ENCODE measurements at regions not wholly inside any gene's neighbourhood (a gene's known extent, or its start where the extent isn't known, plus 50 kb on each side); places are given as distances from the start of the nearest gene placed in this dataset.

- Histone ChIP-seq H3K4me3 (ENCODE audit: low read depth, low read length) (no peak overlapping the region), H3K9me3 (ENCODE audit: control insufficient read depth, insufficient read depth, low read depth, low read length) (no peaks in the 10 kb centered on the region), H3K4me1 (ENCODE audit: control insufficient read depth, insufficient read depth, low read length) (peaks cover 16% of the 10 kb centered on the region), H3K9ac (ENCODE audit: low read length) (no peak overlapping the region), H3K27ac (ENCODE audit: low read depth, low read length) (no peak overlapping the region), H3K27me3 (ENCODE audit: control insufficient read depth, insufficient read depth, low read length) (no peaks in the 10 kb centered on the region), H3K36me3 (ENCODE audit: control insufficient read depth, insufficient read depth, low read length) (no peaks in the 10 kb centered on the region)
Observed at GRCh38 chr2:5064687-5065086, 627.5 kb upstream of the SOX11 start.

- no peaks in the 10 kb centered on the region for H3K9me3 ChIP-seq (ENCODE audit: control insufficient read depth, insufficient read depth, low read depth, low read length)
- H3K27me3 ChIP-seq (ENCODE audit: control insufficient read depth, insufficient read depth, low read length), result no peaks in the 10 kb centered on the region
Observed at GRCh38 chr2:5067816-5068215, 624.4 kb upstream of the SOX11 start.

GRCh38 chr2:5070257-5070656, 621.9 kb upstream of the SOX11 start:
- Histone ChIP-seq H3K36me3 (ENCODE audit: control insufficient read depth, insufficient read depth, low read length) (no peaks in the 10 kb centered on the region), H3K4me1 (ENCODE audit: control insufficient read depth, insufficient read depth, low read length) (peaks cover 5% of the 10 kb centered on the region), H3K9ac (ENCODE audit: low read length) (no peak overlapping the region), H3K9me3 (ENCODE audit: control insufficient read depth, insufficient read depth, low read depth, low read length) (no peaks in the 10 kb centered on the region), H3K27ac (ENCODE audit: low read depth, low read length) (no peak overlapping the region), H3K27me3 (ENCODE audit: control insufficient read depth, insufficient read depth, low read length) (no peaks in the 10 kb centered on the region), H3K4me3 (ENCODE audit: low read depth, low read length) (no peak overlapping the region)

More at GRCh38 chr2:5067816-5068215, 624.4 kb upstream of the SOX11 start:
- H3K27ac ChIP-seq (ENCODE audit: low read depth, low read length), result no peak overlapping the region
- no peaks in the 10 kb centered on the region for H3K36me3 ChIP-seq (ENCODE audit: control insufficient read depth, insufficient read depth, low read length)
- H3K4me1 ChIP-seq (ENCODE audit: control insufficient read depth, insufficient read depth, low read length), result peaks cover 16% of the 10 kb centered on the region
- H3K9ac ChIP-seq (ENCODE audit: low read length), result no peak overlapping the region
- H3K4me3 ChIP-seq (ENCODE audit: low read depth, low read length), result no peak overlapping the region

- H3K27me3 ChIP-seq (ENCODE audit: control insufficient read depth, insufficient read depth, low read length), result no peaks in the 10 kb centered on the region
- no peaks in the 10 kb centered on the region for H3K9me3 ChIP-seq (ENCODE audit: control insufficient read depth, insufficient read depth, low read depth, low read length)
- no peak overlapping the region for H3K27ac ChIP-seq (ENCODE audit: low read depth, low read length)
- no peaks in the 10 kb centered on the region for H3K36me3 ChIP-seq (ENCODE audit: control insufficient read depth, insufficient read depth, low read length)
- H3K9ac ChIP-seq (ENCODE audit: low read length), result no peak overlapping the region
- no peak overlapping the region for H3K4me3 ChIP-seq (ENCODE audit: low read depth, low read length)
- peaks cover 10% of the 10 kb centered on the region for H3K4me1 ChIP-seq (ENCODE audit: control insufficient read depth, insufficient read depth, low read length)
Observed at GRCh38 chr2:5074733-5075132, 617.5 kb upstream of the SOX11 start.

- Histone ChIP-seq H3K9me3 (ENCODE audit: control insufficient read depth, insufficient read depth, low read depth, low read length) (no peaks in the 10 kb centered on the region), H3K27ac (ENCODE audit: low read depth, low read length) (no peak overlapping the region), H3K36me3 (ENCODE audit: control insufficient read depth, insufficient read depth, low read length) (no peaks in the 10 kb centered on the region)
Observed at GRCh38 chr2:5076599-5076998, 615.6 kb upstream of the SOX11 start.

GRCh38 chr2:5077479-5078089, 614.6 kb upstream of the SOX11 start:
- Histone ChIP-seq H3K36me3 (ENCODE audit: control insufficient read depth, insufficient read depth, low read length) (no peaks in the 10 kb centered on the region), H3K4me1 (ENCODE audit: control insufficient read depth, insufficient read depth, low read length) (peaks cover 10% of the 10 kb centered on the region), H3K4me3 (ENCODE audit: low read depth, low read length) (no peak overlapping the region), H3K27ac (ENCODE audit: low read depth, low read length) (no peak overlapping the region), H3K9ac (ENCODE audit: low read length) (no peak overlapping the region), H3K27me3 (ENCODE audit: control insufficient read depth, insufficient read depth, low read length) (no peaks in the 10 kb centered on the region), H3K9me3 (ENCODE audit: control insufficient read depth, insufficient read depth, low read depth, low read length) (no peaks in the 10 kb centered on the region)

More at GRCh38 chr2:5076599-5076998, 615.6 kb upstream of the SOX11 start:
- Histone ChIP-seq H3K9ac (ENCODE audit: low read length) (no peak overlapping the region), H3K4me1 (ENCODE audit: control insufficient read depth, insufficient read depth, low read length) (peaks cover 10% of the 10 kb centered on the region), H3K27me3 (ENCODE audit: control insufficient read depth, insufficient read depth, low read length) (no peaks in the 10 kb centered on the region), H3K4me3 (ENCODE audit: low read depth, low read length) (no peak overlapping the region)

- H3K4me1 ChIP-seq (ENCODE audit: control insufficient read depth, insufficient read depth, low read length), result no peaks in the 10 kb centered on the region
- H3K36me3 ChIP-seq (ENCODE audit: control insufficient read depth, insufficient read depth, low read length), result no peaks in the 10 kb centered on the region
- no peak overlapping the region for H3K4me3 ChIP-seq (ENCODE audit: low read depth, low read length)
- H3K27me3 ChIP-seq (ENCODE audit: control insufficient read depth, insufficient read depth, low read length), result no peaks in the 10 kb centered on the region
- no peaks in the 10 kb centered on the region for H3K9me3 ChIP-seq (ENCODE audit: control insufficient read depth, insufficient read depth, low read depth, low read length)
- no peak overlapping the region for H3K27ac ChIP-seq (ENCODE audit: low read depth, low read length)
- no peak overlapping the region for H3K9ac ChIP-seq (ENCODE audit: low read length)
Observed at GRCh38 chr2:5083402-5083801, 608.8 kb upstream of the SOX11 start.

- no peaks in the 10 kb centered on the region for H3K27me3 ChIP-seq (ENCODE audit: control insufficient read depth, insufficient read depth, low read length)
- no peaks in the 10 kb centered on the region for H3K4me1 ChIP-seq (ENCODE audit: control insufficient read depth, insufficient read depth, low read length)
- no peaks in the 10 kb centered on the region for H3K36me3 ChIP-seq (ENCODE audit: control insufficient read depth, insufficient read depth, low read length)
- no peak overlapping the region for H3K9ac ChIP-seq (ENCODE audit: low read length)
- H3K4me3 ChIP-seq (ENCODE audit: low read depth, low read length), result no peak overlapping the region
- H3K9me3 ChIP-seq (ENCODE audit: control insufficient read depth, insufficient read depth, low read depth, low read length), result no peaks in the 10 kb centered on the region
- no peak overlapping the region for H3K27ac ChIP-seq (ENCODE audit: low read depth, low read length)
Observed at GRCh38 chr2:5089409-5089808, 602.8 kb upstream of the SOX11 start.

GRCh38 chr2:5093056-5093455, 599.1 kb upstream of the SOX11 start:
- no peaks in the 10 kb centered on the region for H3K27me3 ChIP-seq (ENCODE audit: control insufficient read depth, insufficient read depth, low read length)
- no peak overlapping the region for H3K4me3 ChIP-seq (ENCODE audit: low read depth, low read length)
- H3K36me3 ChIP-seq (ENCODE audit: control insufficient read depth, insufficient read depth, low read length), result no peaks in the 10 kb centered on the region
- H3K4me1 ChIP-seq (ENCODE audit: control insufficient read depth, insufficient read depth, low read length), result no peaks in the 10 kb centered on the region
- H3K27ac ChIP-seq (ENCODE audit: low read depth, low read length), result no peak overlapping the region
- no peak overlapping the region for H3K9ac ChIP-seq (ENCODE audit: low read length)
- H3K9me3 ChIP-seq (ENCODE audit: control insufficient read depth, insufficient read depth, low read depth, low read length), result 0 out of 2 replicates have a peak, but pooled peaks cover 3% of the 10 kb centered on the region

GRCh38 chr2:5093518-5093917, 598.7 kb upstream of the SOX11 start:
- Histone ChIP-seq H3K9me3 (ENCODE audit: control insufficient read depth, insufficient read depth, low read depth, low read length) (0 out of 2 replicates have a peak, but pooled peaks cover 3% of the 10 kb centered on the region), H3K36me3 (ENCODE audit: control insufficient read depth, insufficient read depth, low read length) (no peaks in the 10 kb centered on the region), H3K9ac (ENCODE audit: low read length) (no peak overlapping the region), H3K27ac (ENCODE audit: low read depth, low read length) (no peak overlapping the region), H3K4me1 (ENCODE audit: control insufficient read depth, insufficient read depth, low read length) (no peaks in the 10 kb centered on the region), H3K4me3 (ENCODE audit: low read depth, low read length) (no peak overlapping the region), H3K27me3 (ENCODE audit: control insufficient read depth, insufficient read depth, low read length) (no peaks in the 10 kb centered on the region)

GRCh38 chr2:5094192-5094591, 598.0 kb upstream of the SOX11 start:
- no peak overlapping the region for H3K9ac ChIP-seq (ENCODE audit: low read length)
- H3K9me3 ChIP-seq (ENCODE audit: control insufficient read depth, insufficient read depth, low read depth, low read length), result 0 out of 2 replicates have a peak, but pooled peaks cover 3% of the 10 kb centered on the region
- H3K27ac ChIP-seq (ENCODE audit: low read depth, low read length), result no peak overlapping the region
- no peaks in the 10 kb centered on the region for H3K27me3 ChIP-seq (ENCODE audit: control insufficient read depth, insufficient read depth, low read length)
- no peaks in the 10 kb centered on the region for H3K36me3 ChIP-seq (ENCODE audit: control insufficient read depth, insufficient read depth, low read length)
- no peak overlapping the region for H3K4me3 ChIP-seq (ENCODE audit: low read depth, low read length)
- no peaks in the 10 kb centered on the region for H3K4me1 ChIP-seq (ENCODE audit: control insufficient read depth, insufficient read depth, low read length)

All from HUES6 (cell line).